PC-3 (cell line): ENCODE measurements at regions not wholly inside any gene's neighbourhood (a gene's known extent, or its start where the extent isn't known, plus 50 kb on each side); places are given as distances from the start of the nearest gene placed in this dataset.

Experiments used
- EZH2 ChIP-seq: fragments of 300-600 bp; sonication (generic); IDR thresholded peaks from one replicate; pipeline ENCODE4 v1.6.1; 2017; ENCODE audit warnings: antibody characterized with exemption, mild to moderate bottlenecking, low read length; ENCODE audit not compliant: unreplicated experiment
- EZH2phosphoT487 ChIP-seq: fragments of 300-600 bp; sonication (generic); IDR thresholded peaks from 2 replicates; pipeline ENCODE4 v1.6.1; 2018; ENCODE audit warnings: mild to moderate bottlenecking, antibody characterized with exemption, low read length, borderline replicate concordance
- TF ChIP-seq, protein P1 (sequence below): fragments of 300-600 bp; sonication (generic); conservative IDR thresholded peaks from 2 replicates; pipeline ENCODE4 v1.5.1; 2017; ENCODE audit warnings: antibody characterized with exemption, low read depth, mild to moderate bottlenecking, low read length

DNA sequence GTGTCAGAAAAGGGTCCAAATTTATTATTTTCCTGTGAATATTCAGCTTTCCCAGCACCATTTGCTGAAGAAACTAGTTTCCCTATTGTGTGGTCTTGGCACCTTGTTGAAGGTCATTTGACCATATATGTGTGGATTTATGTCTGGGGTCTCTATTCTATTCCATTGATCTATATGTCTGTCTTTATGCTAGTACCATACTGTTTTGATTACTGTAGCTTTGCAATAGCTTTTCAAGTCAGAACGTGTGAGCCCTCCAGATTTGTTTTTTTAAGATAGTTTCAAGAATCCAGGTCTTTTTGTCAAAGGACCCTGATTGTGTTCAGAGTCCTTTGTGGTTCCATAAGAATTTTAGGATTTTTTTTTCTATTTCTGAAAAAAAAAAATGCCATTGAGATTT lies 79.0 kb upstream of the WAC start:
- TF ChIP-seq, protein P1, sequence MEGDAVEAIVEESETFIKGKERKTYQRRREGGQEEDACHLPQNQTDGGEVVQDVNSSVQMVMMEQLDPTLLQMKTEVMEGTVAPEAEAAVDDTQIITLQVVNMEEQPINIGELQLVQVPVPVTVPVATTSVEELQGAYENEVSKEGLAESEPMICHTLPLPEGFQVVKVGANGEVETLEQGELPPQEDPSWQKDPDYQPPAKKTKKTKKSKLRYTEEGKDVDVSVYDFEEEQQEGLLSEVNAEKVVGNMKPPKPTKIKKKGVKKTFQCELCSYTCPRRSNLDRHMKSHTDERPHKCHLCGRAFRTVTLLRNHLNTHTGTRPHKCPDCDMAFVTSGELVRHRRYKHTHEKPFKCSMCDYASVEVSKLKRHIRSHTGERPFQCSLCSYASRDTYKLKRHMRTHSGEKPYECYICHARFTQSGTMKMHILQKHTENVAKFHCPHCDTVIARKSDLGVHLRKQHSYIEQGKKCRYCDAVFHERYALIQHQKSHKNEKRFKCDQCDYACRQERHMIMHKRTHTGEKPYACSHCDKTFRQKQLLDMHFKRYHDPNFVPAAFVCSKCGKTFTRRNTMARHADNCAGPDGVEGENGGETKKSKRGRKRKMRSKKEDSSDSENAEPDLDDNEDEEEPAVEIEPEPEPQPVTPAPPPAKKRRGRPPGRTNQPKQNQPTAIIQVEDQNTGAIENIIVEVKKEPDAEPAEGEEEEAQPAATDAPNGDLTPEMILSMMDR: no peak
- TF ChIP-seq EZH2phosphoT487 (no peak), EZH2 (no peak)
